ENCODE measurements at regions not wholly inside any gene's neighbourhood (a gene's known extent, or its start where the extent isn't known, plus 50 kb on each side); places are given as distances from the start of the nearest gene placed in this dataset.

- Histone ChIP-seq H3K36me3 (no peaks in the 10 kb centered on the region), H3K27ac (no peak overlapping the region), H3K4me1 (peaks cover 0 to 4% (median 0%) of the 10 kb centered on the region in 12 donors), H3K9me3 (no peaks in the 10 kb centered on the region), H3K4me3 (no peak overlapping the region), H3K27me3 (peaks cover 0 to 38% (median 3%) of the 10 kb centered on the region in 9 donors)
- no peak for ATAC-seq
- TF ChIP-seq POLR2A (IDR thresholded peaks at IDR 0.05): no peak
- TF ChIP-seq, protein P1, sequence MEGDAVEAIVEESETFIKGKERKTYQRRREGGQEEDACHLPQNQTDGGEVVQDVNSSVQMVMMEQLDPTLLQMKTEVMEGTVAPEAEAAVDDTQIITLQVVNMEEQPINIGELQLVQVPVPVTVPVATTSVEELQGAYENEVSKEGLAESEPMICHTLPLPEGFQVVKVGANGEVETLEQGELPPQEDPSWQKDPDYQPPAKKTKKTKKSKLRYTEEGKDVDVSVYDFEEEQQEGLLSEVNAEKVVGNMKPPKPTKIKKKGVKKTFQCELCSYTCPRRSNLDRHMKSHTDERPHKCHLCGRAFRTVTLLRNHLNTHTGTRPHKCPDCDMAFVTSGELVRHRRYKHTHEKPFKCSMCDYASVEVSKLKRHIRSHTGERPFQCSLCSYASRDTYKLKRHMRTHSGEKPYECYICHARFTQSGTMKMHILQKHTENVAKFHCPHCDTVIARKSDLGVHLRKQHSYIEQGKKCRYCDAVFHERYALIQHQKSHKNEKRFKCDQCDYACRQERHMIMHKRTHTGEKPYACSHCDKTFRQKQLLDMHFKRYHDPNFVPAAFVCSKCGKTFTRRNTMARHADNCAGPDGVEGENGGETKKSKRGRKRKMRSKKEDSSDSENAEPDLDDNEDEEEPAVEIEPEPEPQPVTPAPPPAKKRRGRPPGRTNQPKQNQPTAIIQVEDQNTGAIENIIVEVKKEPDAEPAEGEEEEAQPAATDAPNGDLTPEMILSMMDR (IDR thresholded peaks at IDR 0.05): no peak
- 77 to 85% (median 81%) methylated on average over 8 of the region's 8 CpGs for WGBS, 4 donors
- no peak for DNase-seq
- intact Hi-C loops (cut with DNase I): no loop called here
Measured at GRCh38 chr9:97761879-97762278, 64.7 kb upstream of the XPA start.

GRCh38 chr9:97763874-97764273 is 66.7 kb upstream of the XPA start:
- Histone ChIP-seq H3K27ac (no peak overlapping the region), H3K36me3 (no peaks in the 10 kb centered on the region), H3K4me1 (peaks cover 0 to 4% (median 0%) of the 10 kb centered on the region in 12 donors), H3K9me3 (no peaks in the 10 kb centered on the region), H3K27me3 (peaks cover 0 to 33% (median 3%) of the 10 kb centered on the region in 9 donors), H3K4me3 (no peak overlapping the region)
- no peak for TF ChIP-seq POLR2A (IDR thresholded peaks at IDR 0.05)
- TF ChIP-seq, protein P1 (IDR thresholded peaks at IDR 0.05): no peak
- 72 to 80% (median 73%) methylated on average over 4 of the region's 4 CpGs for WGBS, 4 donors
- intact Hi-C loops (cut with DNase I): no loop called here
- ATAC-seq (no peak), DNase-seq (no peak)

DNA sequence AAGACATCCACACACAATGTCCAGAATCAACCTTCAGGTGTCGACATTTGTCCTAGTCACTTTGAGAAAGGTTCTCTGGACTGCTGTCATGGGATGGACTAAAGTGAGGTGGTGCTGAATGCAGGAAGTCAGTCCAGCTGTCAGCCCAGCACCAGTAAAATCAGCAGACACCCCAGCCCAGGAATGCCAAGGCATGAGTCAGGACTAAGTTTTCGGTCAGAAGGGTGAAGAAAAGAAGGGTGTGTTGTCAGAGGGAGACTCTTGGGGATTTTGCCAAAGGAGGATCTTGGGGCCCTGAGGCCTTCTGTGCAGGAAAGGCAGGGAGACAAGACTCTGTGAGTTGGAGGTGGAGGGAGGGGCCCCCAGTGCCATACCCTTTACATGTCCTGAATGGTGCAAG is 69.0 kb upstream of the XPA start:
- Histone ChIP-seq H3K36me3 (no peaks in the 10 kb centered on the region), H3K27ac (no peak overlapping the region), H3K4me3 (no peak overlapping the region), H3K4me1 (no peaks in the 10 kb centered on the region), H3K9me3 (no peaks in the 10 kb centered on the region), H3K27me3 (peaks cover 0 to 35% (median 3%) of the 10 kb centered on the region in 9 donors)
- ATAC-seq (no peak), DNase-seq (no peak)
- intact Hi-C loops (cut with DNase I): no loop called here
- no peak for TF ChIP-seq POLR2A (IDR thresholded peaks at IDR 0.05)
- TF ChIP-seq, protein P1 (IDR thresholded peaks at IDR 0.05): no peak
- 62 to 76% (median 69%) methylated on average over 2 of the region's 2 CpGs for WGBS, 4 donors

GRCh38 chr9:97766610-97767009 is 69.5 kb upstream of the XPA start:
- intact Hi-C loops (cut with DNase I): no loop called here
- Histone ChIP-seq H3K36me3 (no peaks in the 10 kb centered on the region), H3K4me1 (no peaks in the 10 kb centered on the region), H3K4me3 (no peak overlapping the region), H3K27ac (no peak overlapping the region), H3K9me3 (no peaks in the 10 kb centered on the region), H3K27me3 (peaks cover 0 to 36% (median 4%) of the 10 kb centered on the region in 9 donors)
- DNase-seq: no peak
- TF ChIP-seq, protein P1 (IDR thresholded peaks at IDR 0.05): no peak
- no peak for TF ChIP-seq POLR2A (IDR thresholded peaks at IDR 0.05)
- no peak for ATAC-seq
- WGBS, 4 donors: 68 to 87% (median 79%) methylated on average over 3 of the region's 3 CpGs

Data from heart left ventricle (tissue), 16 donors.